ENCODE measurements at regions not wholly inside any gene's neighbourhood (a gene's known extent, or its start where the extent isn't known, plus 50 kb on each side); places are given as distances from the start of the nearest gene placed in this dataset.

- no peak for TF ChIP-seq POLR2AphosphoS5 (IDR thresholded peaks at IDR 0.05; ENCODE audit: low read depth, low read length)
- no peak for TF ChIP-seq SIN3A (IDR thresholded peaks at IDR 0.05; ENCODE audit: borderline replicate concordance, insufficient read depth, low read length)
- TF ChIP-seq FOXP2 (optimal IDR thresholded peaks at IDR 0.05; ENCODE audit: borderline replicate concordance, extremely low read depth, extremely low read length, insufficient read depth) = no peak
- TF ChIP-seq REST (IDR thresholded peaks at IDR 0.05; ENCODE audit: insufficient read depth in 1 of 2, low read depth in 2 of 2, low read length in 2 of 2) = no peak
- TF ChIP-seq TAF1 (IDR thresholded peaks at IDR 0.05; ENCODE audit: borderline replicate concordance, insufficient read depth, low read length) = no peak
These were observed 84.7 kb upstream of the ELOVL5 start for GRCh38 chr6:53433261-53433950.

DNA sequence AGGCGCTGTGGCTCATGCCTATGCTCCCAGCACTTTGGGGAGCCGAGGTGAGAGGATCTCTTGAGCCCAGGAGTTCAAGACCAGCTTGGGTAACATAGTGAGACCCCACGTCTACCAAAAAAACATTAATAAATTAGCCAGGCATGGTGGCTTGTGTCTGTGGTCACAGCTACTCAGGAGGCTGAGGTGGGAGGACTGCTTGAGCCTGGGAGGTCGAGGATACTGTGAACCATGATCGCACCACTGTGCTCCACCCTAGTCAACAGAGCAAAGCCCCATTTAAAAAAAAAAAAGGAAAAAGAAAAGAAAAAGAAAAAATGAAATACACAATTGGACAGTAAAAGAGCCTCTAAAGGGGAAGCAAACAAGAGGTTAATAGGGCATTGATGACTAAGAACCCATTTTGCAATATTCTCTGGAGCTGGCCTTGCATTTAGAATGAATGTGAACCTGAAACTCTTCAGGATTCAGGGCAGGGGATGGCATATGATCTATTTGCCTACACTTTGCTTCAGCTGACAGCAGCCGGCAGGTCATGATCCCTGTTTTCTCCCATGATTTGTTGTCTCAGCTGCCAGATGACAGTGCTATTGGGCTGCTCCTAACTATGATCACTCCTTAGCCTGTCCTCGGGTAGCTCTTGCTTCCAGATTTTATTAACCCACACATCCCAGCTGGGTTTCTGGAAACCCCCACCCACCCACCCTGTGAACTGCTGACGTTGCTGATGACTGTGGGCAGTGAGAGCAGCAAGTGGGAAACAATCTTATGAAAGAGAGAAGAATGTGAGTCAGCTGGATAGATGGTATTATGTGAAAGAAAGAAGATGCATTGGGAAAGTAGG, 83.8 kb upstream of the ELOVL5 start:
- TF ChIP-seq POLR2AphosphoS5 (IDR thresholded peaks at IDR 0.05; ENCODE audit: low read depth, low read length) = no peak
- TF ChIP-seq TAF1 (IDR thresholded peaks at IDR 0.05; ENCODE audit: borderline replicate concordance, insufficient read depth, low read length) = no peak
- TF ChIP-seq SIN3A (IDR thresholded peaks at IDR 0.05; ENCODE audit: borderline replicate concordance, insufficient read depth, low read length) = no peak

- TF ChIP-seq SIN3A (IDR thresholded peaks at IDR 0.05; ENCODE audit: borderline replicate concordance, insufficient read depth, low read length) (no peak), POLR2AphosphoS5 (IDR thresholded peaks at IDR 0.05; ENCODE audit: low read depth, low read length) (no peak), TAF1 (IDR thresholded peaks at IDR 0.05; ENCODE audit: borderline replicate concordance, insufficient read depth, low read length) (no peak), FOXP2 (optimal IDR thresholded peaks at IDR 0.05; ENCODE audit: borderline replicate concordance, extremely low read depth, extremely low read length, insufficient read depth) (no peak), REST (IDR thresholded peaks at IDR 0.05; ENCODE audit: insufficient read depth in 1 of 2, low read depth in 2 of 2, low read length in 2 of 2) (no peak)
These were observed 83.0 kb upstream of the ELOVL5 start for GRCh38 chr6:53431704-53432103.

- TF ChIP-seq TAF1 (IDR thresholded peaks at IDR 0.05; ENCODE audit: borderline replicate concordance, insufficient read depth, low read length) (no peak), POLR2AphosphoS5 (IDR thresholded peaks at IDR 0.05; ENCODE audit: low read depth, low read length) (no peak), SIN3A (IDR thresholded peaks at IDR 0.05; ENCODE audit: borderline replicate concordance, insufficient read depth, low read length) (no peak), FOXP2 (optimal IDR thresholded peaks at IDR 0.05; ENCODE audit: borderline replicate concordance, extremely low read depth, extremely low read length, insufficient read depth) (no peak), REST (IDR thresholded peaks at IDR 0.05; ENCODE audit: insufficient read depth in 1 of 2, low read depth in 2 of 2, low read length in 2 of 2) (no peak)
These were observed 80.7 kb upstream of the ELOVL5 start for GRCh38 chr6:53429401-53429800.

DNA sequence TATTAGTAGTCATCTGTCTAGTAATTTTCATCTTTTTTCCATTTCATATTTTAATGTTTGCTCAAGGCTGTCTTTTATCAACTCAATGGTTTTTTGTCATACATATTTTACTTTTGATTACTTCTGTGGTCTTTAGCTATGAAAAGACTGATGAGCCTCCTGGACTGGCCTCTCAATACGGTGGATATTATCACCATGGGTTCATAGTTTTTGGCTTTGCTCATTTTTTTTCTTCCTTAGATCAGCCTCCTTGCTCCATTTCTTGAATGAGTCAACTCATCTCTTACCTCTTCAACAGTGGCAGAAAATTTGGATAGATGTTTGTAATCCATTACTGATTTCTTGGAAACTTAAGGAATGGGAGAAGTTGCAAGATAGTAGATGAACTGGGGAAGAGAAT, 80.1 kb upstream of the ELOVL5 start:
- TF ChIP-seq FOXP2 (optimal IDR thresholded peaks at IDR 0.05; ENCODE audit: borderline replicate concordance, extremely low read depth, extremely low read length, insufficient read depth) (no peak), POLR2AphosphoS5 (IDR thresholded peaks at IDR 0.05; ENCODE audit: low read depth, low read length) (no peak), TAF1 (IDR thresholded peaks at IDR 0.05; ENCODE audit: borderline replicate concordance, insufficient read depth, low read length) (no peak), SIN3A (IDR thresholded peaks at IDR 0.05; ENCODE audit: borderline replicate concordance, insufficient read depth, low read length) (no peak), REST (IDR thresholded peaks at IDR 0.05; ENCODE audit: insufficient read depth in 1 of 2, low read depth in 2 of 2, low read length in 2 of 2) (no peak)

All from PFSK-1 (cell line).